ENCODE measurements at regions not wholly inside any gene's neighbourhood (a gene's known extent, or its start where the extent isn't known, plus 50 kb on each side); places are given as distances from the start of the nearest gene placed in this dataset.

DNA sequence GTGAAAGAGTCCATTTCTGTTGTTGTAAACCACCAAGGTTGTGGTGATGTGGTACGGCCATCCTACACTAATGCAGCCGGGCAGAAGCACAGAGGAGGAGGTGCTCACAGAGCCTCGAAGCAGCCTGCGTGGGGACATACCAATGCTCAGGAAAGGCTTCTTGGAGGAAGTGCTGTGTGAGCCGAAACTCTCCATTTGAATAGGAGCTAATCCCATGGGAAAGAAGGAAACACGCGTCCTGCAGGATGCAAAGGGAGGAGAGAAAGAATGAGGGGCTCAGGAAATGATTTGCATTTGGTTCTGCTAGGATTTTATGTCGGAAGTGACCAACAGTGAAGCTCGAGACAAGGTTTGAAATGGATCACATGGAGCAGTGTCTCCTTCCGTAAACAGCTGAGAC is 477.9 kb upstream of the ANKRD30A start (continued):
- TF ChIP-seq, protein P1, sequence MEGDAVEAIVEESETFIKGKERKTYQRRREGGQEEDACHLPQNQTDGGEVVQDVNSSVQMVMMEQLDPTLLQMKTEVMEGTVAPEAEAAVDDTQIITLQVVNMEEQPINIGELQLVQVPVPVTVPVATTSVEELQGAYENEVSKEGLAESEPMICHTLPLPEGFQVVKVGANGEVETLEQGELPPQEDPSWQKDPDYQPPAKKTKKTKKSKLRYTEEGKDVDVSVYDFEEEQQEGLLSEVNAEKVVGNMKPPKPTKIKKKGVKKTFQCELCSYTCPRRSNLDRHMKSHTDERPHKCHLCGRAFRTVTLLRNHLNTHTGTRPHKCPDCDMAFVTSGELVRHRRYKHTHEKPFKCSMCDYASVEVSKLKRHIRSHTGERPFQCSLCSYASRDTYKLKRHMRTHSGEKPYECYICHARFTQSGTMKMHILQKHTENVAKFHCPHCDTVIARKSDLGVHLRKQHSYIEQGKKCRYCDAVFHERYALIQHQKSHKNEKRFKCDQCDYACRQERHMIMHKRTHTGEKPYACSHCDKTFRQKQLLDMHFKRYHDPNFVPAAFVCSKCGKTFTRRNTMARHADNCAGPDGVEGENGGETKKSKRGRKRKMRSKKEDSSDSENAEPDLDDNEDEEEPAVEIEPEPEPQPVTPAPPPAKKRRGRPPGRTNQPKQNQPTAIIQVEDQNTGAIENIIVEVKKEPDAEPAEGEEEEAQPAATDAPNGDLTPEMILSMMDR (IDR thresholded peaks at IDR 0.05; ENCODE audit: control extremely low read depth in 1 of 3, insufficient read depth in 1 of 3, low read depth in 1 of 3, low read length in 3 of 3), result no peak
- TF ChIP-seq GABPA (IDR thresholded peaks at IDR 0.05; ENCODE audit: borderline replicate concordance, insufficient read depth, low read length) (no peak), ASH2L (IDR thresholded peaks at IDR 0.05; ENCODE audit: low read length) (no peak), JUND (IDR thresholded peaks at IDR 0.05; ENCODE audit: low read length) (no peak)
